SK-N-SH (cell line): ENCODE measurements at regions not wholly inside any gene's neighbourhood (a gene's known extent, or its start where the extent isn't known, plus 50 kb on each side); places are given as distances from the start of the nearest gene placed in this dataset.

Experiments
- CTCF ChIA-PET: fragments of 300-600, 350-600 bp; formaldehyde crosslinking; extraction: SDS; loops from one replicate; lab custom pipeline; 2021; lab: Yijun Ruan, JAX
- POLR2A ChIA-PET: fragments of 350-600 bp; sonication (Branson Sonifier 250); formaldehyde crosslinking; extraction: SDS; loops from one replicate; lab custom pipeline; 2020; ENCODE audit warnings: antibody characterized with exemption, inconsistent platforms; lab: Yijun Ruan, JAX
- DNase-seq: peaks from one replicate; pipeline ENCODE4 v3.0.0; 2012
- H2AFZ ChIP-seq: fragments of 200-600 bp; sonication (generic); 2 replicates; pipeline ENCODE4 v1.8.1; 2016; ENCODE audit warnings: antibody characterized with exemption, mild to moderate bottlenecking, low read depth
- H3F3A ChIP-seq: fragments of 200-600 bp; sonication (generic); replicated peaks from 2 replicates; pipeline ENCODE3; 2016; ENCODE audit warnings: antibody characterized with exemption, mild to moderate bottlenecking; ENCODE audit not compliant: insufficient read depth
- H3K27ac ChIP-seq, 2 experiments: fragments of 200-500 bp in 1 of 2; fragments of 200-600 bp in 1 of 2; sonication (Bioruptor generic) in 1 of 2; sonication (generic), shearing (Covaris generic) in 1 of 2; 2 replicates each; pipeline versions ENCODE4 v1.5.1 to v1.6.1; 2014 to 2016; ENCODE audit warnings: low read depth in 2 of 2, inconsistent platforms in 1 of 2, low read length in 1 of 2, mild to moderate bottlenecking in 1 of 2, mixed read lengths in 1 of 2
- H3K27me3 ChIP-seq: fragments of 200-600 bp; sonication (generic), shearing (Covaris generic); 2 replicates; pipeline ENCODE4 v1.6.1; 2016; ENCODE audit warnings: mixed run types; ENCODE audit not compliant: insufficient read depth
- H3K36me3 ChIP-seq, 2 experiments: fragments of 200-500 bp in 1 of 2; fragments of 200-600 bp in 1 of 2; sonication (Bioruptor generic) in 1 of 2; sonication (generic) in 1 of 2; replicated peaks in 1 of 2; 2 replicates each; pipeline versions ENCODE3 to v1.5.1; 2014 to 2016; ENCODE audit warnings: low read length in 1 of 2, mild to moderate bottlenecking in 1 of 2; ENCODE audit not compliant: insufficient read depth in 2 of 2, control insufficient read depth in 1 of 2
- H3K4me1 ChIP-seq, 2 experiments: fragments of 200-500 bp in 1 of 2; fragments of 200-600 bp in 1 of 2; sonication (Bioruptor generic) in 1 of 2; sonication (generic), shearing (Covaris generic) in 1 of 2; 2 replicates each; pipeline versions ENCODE4 v1.5.1 to v1.6.1; 2014 to 2016; ENCODE audit warnings: low read depth in 1 of 2, low read length in 1 of 2, mixed run types in 1 of 2; ENCODE audit not compliant: insufficient read depth in 2 of 2, control insufficient read depth in 1 of 2
- H3K4me2 ChIP-seq: fragments of 200-600 bp; sonication (generic), shearing (Covaris generic); 2 replicates; pipeline ENCODE4 v1.6.1; 2017; ENCODE audit warnings: mixed run types
- H3K4me3 ChIP-seq, 2 experiments: fragments of 200-500 bp in 1 of 2; fragments of 200-600 bp in 1 of 2; sonication (Bioruptor generic) in 1 of 2; sonication (generic), shearing (Covaris generic) in 1 of 2; 2 replicates each; pipeline versions ENCODE4 v1.5.1 to v1.8.1; 2014 to 2016; ENCODE audit warnings: low read depth in 2 of 2, inconsistent platforms in 1 of 2, low read length in 1 of 2, mild to moderate bottlenecking in 1 of 2, mixed read lengths in 1 of 2, moderate library complexity in 1 of 2
- H3K79me2 ChIP-seq: fragments of 200-600 bp; sonication (generic); 2 replicates; pipeline ENCODE4 v1.8.1; 2017; ENCODE audit warnings: mild to moderate bottlenecking; ENCODE audit not compliant: insufficient read depth
- H3K9ac ChIP-seq: fragments of 200-600 bp; sonication (generic); 2 replicates; pipeline ENCODE4 v1.6.1; 2017; ENCODE audit warnings: mixed run types
- H3K9me2 ChIP-seq: fragments of 200-600 bp; sonication (generic); 2 replicates; pipeline ENCODE4 v1.6.1; 2017; ENCODE audit warnings: mixed run types
- H3K9me3 ChIP-seq: fragments of 200-600 bp; sonication (generic); 2 replicates; pipeline ENCODE4 v1.6.1; 2017; ENCODE audit warnings: mixed run types, mild to moderate bottlenecking, moderate library complexity
- H4K20me1 ChIP-seq: fragments of 200-600 bp; sonication (generic); 2 replicates; pipeline ENCODE4 v1.6.1; 2017; ENCODE audit warnings: mild to moderate bottlenecking, mixed run types; ENCODE audit not compliant: insufficient read depth
- ELF1 ChIP-seq: IDR thresholded peaks from 2 replicates; pipeline ENCODE4 v1.4.0; 2012
- EP300 ChIP-seq, 2 experiments: IDR thresholded peaks; 2 replicates each; pipeline versions ENCODE4 v1.4.0 to v1.6.1; 2012; ENCODE audit warnings: borderline replicate concordance in 1 of 2, low read depth in 1 of 2, low read length in 1 of 2
- FOXJ3 ChIP-seq: sonication (generic); formaldehyde crosslinking; IDR thresholded peaks from 2 replicates; pipeline ENCODE4 v1.5.1; 2020; ENCODE audit warnings: mild to moderate bottlenecking, missing genetic modification reagents
- GATA2 ChIP-seq: sonication (generic); formaldehyde crosslinking; IDR thresholded peaks from 2 replicates; pipeline ENCODE4 v1.5.0; 2020; ENCODE audit warnings: mild to moderate bottlenecking, missing genetic modification reagents
- JUND ChIP-seq: IDR thresholded peaks from 2 replicates; pipeline ENCODE4 v1.4.0; 2012
- NRF1 ChIP-seq: IDR thresholded peaks from 2 replicates; pipeline ENCODE4 v1.6.1; 2012; ENCODE audit warnings: low read depth, mild to moderate bottlenecking, low read length
- RAD21 ChIP-seq: IDR thresholded peaks from 2 replicates; pipeline ENCODE4 v1.6.1; 2012; ENCODE audit warnings: mild to moderate bottlenecking, low read length
- RCOR1 ChIP-seq: fragments of 150-350 bp; IDR thresholded peaks from 2 replicates; pipeline ENCODE4 v1.6.1; 2017; ENCODE audit warnings: antibody characterized with exemption, low read length
- RFX5 ChIP-seq: IDR thresholded peaks from 2 replicates; pipeline ENCODE4 v1.6.1; 2012; ENCODE audit warnings: mild to moderate bottlenecking, improper control_type of control experiment, low read length
- RXRA ChIP-seq: IDR thresholded peaks from 2 replicates; pipeline ENCODE4 v1.4.0; 2012; ENCODE audit warnings: low read depth, mild to moderate bottlenecking, borderline replicate concordance
- TAF1 ChIP-seq: IDR thresholded peaks from 2 replicates; pipeline ENCODE4 v1.6.1; 2012; ENCODE audit warnings: low read depth, mild to moderate bottlenecking, low read length, moderate library complexity, borderline replicate concordance
- TEAD4 ChIP-seq: IDR thresholded peaks from 2 replicates; pipeline ENCODE4 v1.4.0; 2012; ENCODE audit warnings: mild to moderate bottlenecking, borderline replicate concordance; ENCODE audit not compliant: insufficient read depth
- USF2 ChIP-seq: fragments of 150-350 bp; IDR thresholded peaks from 2 replicates; pipeline ENCODE4 v1.6.1; 2017; ENCODE audit warnings: antibody characterized with exemption, low read length, low read depth, borderline replicate concordance
- YY1 ChIP-seq: IDR thresholded peaks from 2 replicates; pipeline ENCODE4 v1.4.0; 2012; ENCODE audit warnings: low read depth, mild to moderate bottlenecking
- ZBTB33 ChIP-seq: IDR thresholded peaks from 2 replicates; pipeline ENCODE4 v1.4.0; 2012; ENCODE audit warnings: low read depth, borderline replicate concordance
- WGBS: methylation state at CpG from one replicate; pipeline ENCODE4 v1.1.6; 2017; ENCODE audit warnings: low lambda C conversion rate; 5-methylcytosine and 5-hydroxymethylcytosine counted together
- TF ChIP-seq, protein P1 (sequence below): IDR thresholded peaks from 2 replicates; pipeline ENCODE4 v1.6.1; 2012; ENCODE audit warnings: mild to moderate bottlenecking, low read depth, low read length, moderate library complexity
- TF ChIP-seq, protein P2 (sequence below): IDR thresholded peaks from 2 replicates; pipeline ENCODE4; 2012
- TF ChIP-seq, protein P3 (sequence below): fragments of 150-350 bp; IDR thresholded peaks from 2 replicates; pipeline ENCODE4 v1.6.1; 2016; ENCODE audit warnings: mild to moderate bottlenecking, low read depth, low read length

- TF ChIP-seq, protein P1, sequence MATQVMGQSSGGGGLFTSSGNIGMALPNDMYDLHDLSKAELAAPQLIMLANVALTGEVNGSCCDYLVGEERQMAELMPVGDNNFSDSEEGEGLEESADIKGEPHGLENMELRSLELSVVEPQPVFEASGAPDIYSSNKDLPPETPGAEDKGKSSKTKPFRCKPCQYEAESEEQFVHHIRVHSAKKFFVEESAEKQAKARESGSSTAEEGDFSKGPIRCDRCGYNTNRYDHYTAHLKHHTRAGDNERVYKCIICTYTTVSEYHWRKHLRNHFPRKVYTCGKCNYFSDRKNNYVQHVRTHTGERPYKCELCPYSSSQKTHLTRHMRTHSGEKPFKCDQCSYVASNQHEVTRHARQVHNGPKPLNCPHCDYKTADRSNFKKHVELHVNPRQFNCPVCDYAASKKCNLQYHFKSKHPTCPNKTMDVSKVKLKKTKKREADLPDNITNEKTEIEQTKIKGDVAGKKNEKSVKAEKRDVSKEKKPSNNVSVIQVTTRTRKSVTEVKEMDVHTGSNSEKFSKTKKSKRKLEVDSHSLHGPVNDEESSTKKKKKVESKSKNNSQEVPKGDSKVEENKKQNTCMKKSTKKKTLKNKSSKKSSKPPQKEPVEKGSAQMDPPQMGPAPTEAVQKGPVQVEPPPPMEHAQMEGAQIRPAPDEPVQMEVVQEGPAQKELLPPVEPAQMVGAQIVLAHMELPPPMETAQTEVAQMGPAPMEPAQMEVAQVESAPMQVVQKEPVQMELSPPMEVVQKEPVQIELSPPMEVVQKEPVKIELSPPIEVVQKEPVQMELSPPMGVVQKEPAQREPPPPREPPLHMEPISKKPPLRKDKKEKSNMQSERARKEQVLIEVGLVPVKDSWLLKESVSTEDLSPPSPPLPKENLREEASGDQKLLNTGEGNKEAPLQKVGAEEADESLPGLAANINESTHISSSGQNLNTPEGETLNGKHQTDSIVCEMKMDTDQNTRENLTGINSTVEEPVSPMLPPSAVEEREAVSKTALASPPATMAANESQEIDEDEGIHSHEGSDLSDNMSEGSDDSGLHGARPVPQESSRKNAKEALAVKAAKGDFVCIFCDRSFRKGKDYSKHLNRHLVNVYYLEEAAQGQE: no peak
- TF ChIP-seq FOXJ3 (CRISPR knock-in tag) (no peak), RFX5 (no peak), ZBTB33 (no peak), JUND (no peak)
- TF ChIP-seq, protein P2, sequence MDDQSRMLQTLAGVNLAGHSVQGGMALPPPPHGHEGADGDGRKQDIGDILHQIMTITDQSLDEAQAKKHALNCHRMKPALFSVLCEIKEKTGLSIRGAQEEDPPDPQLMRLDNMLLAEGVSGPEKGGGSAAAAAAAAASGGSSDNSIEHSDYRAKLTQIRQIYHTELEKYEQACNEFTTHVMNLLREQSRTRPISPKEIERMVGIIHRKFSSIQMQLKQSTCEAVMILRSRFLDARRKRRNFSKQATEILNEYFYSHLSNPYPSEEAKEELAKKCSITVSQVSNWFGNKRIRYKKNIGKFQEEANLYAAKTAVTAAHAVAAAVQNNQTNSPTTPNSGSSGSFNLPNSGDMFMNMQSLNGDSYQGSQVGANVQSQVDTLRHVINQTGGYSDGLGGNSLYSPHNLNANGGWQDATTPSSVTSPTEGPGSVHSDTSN: no peak
Observed at GRCh38 chr13:32866921-32867320, 149.3 kb upstream of the KL start (continued).

- H3K4me1 ChIP-seq: peaks cover 0 to 11% of the 10 kb centered on the region in 2 experiments; a peak in 2 of 4 replicates
- H3K27me3 ChIP-seq: no peaks in the 10 kb centered on the region
- H3K9me2 ChIP-seq: no peaks in the 10 kb centered on the region
- no peaks in the 10 kb centered on the region for H3K79me2 ChIP-seq
- H3K9me3 ChIP-seq: no peaks in the 10 kb centered on the region
- no peaks in the 10 kb centered on the region for H3F3A ChIP-seq
- POLR2A ChIA-PET: no interaction called here
- CTCF ChIA-PET: interaction anchor here (1.1 kb wide), 1 partner anchor 33 kb away, joined by 4 read pairs; no protein-coding TSS in a partner anchor
- no peak overlapping the region for H3K4me3 ChIP-seq
- WGBS: 62% methylated on average over 2 of the region's 2 CpGs
- no peak overlapping the region for H3K27ac ChIP-seq
- no peaks in the 10 kb centered on the region for H3K36me3 ChIP-seq
- no peak for DNase-seq
- H3K9ac ChIP-seq: no peak overlapping the region
- H3K4me2 ChIP-seq: no peak overlapping the region
- H2AFZ ChIP-seq: no peak overlapping the region
- no peaks in the 10 kb centered on the region for H4K20me1 ChIP-seq
- no peak for TF ChIP-seq ELF1
- no peak for TF ChIP-seq GATA2 (CRISPR knock-in tag)
- TF ChIP-seq USF2: no peak
- no peak for TF ChIP-seq EP300 (IDR thresholded peaks at IDR 0.05; ENCODE audit: borderline replicate concordance in 1 of 2, low read depth in 1 of 2, low read length in 1 of 2)
- TF ChIP-seq YY1: no peak
- no peak for TF ChIP-seq TAF1
- no peak for TF ChIP-seq TEAD4
- TF ChIP-seq NRF1: no peak
- TF ChIP-seq, protein P1: no peak
- TF ChIP-seq RCOR1: no peak
- no peak for TF ChIP-seq RXRA
- no peak for TF ChIP-seq RAD21
- TF ChIP-seq, protein P3, sequence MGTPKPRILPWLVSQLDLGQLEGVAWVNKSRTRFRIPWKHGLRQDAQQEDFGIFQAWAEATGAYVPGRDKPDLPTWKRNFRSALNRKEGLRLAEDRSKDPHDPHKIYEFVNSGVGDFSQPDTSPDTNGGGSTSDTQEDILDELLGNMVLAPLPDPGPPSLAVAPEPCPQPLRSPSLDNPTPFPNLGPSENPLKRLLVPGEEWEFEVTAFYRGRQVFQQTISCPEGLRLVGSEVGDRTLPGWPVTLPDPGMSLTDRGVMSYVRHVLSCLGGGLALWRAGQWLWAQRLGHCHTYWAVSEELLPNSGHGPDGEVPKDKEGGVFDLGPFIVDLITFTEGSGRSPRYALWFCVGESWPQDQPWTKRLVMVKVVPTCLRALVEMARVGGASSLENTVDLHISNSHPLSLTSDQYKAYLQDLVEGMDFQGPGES: no peak
Observed at GRCh38 chr13:32877491-32877890, 138.7 kb upstream of the KL start.
